B cell (primary cell): ENCODE measurements at regions not wholly inside any gene's neighbourhood (a gene's known extent, or its start where the extent isn't known, plus 50 kb on each side); places are given as distances from the start of the nearest gene placed in this dataset.

Experiments
- EZH2 ChIP-seq: IDR thresholded peaks from 2 replicates; pipeline ENCODE4 v1.6.1; 2012; ENCODE audit warnings: borderline replicate concordance, low read depth, mild to moderate bottlenecking, moderate library complexity, low read length; ENCODE audit not compliant: insufficient read depth, poor library complexity, severe bottlenecking
- TF ChIP-seq, protein P1 (sequence below): fragments of 200-600 bp; IDR thresholded peaks from one replicate; pipeline ENCODE4 v1.8.0; 2022; ENCODE audit warnings: antibody characterized with exemption, mild to moderate bottlenecking

GRCh38 chr9:712643-713042 is 128.9 kb upstream of the DMRT1 start:
- TF ChIP-seq, protein P1, sequence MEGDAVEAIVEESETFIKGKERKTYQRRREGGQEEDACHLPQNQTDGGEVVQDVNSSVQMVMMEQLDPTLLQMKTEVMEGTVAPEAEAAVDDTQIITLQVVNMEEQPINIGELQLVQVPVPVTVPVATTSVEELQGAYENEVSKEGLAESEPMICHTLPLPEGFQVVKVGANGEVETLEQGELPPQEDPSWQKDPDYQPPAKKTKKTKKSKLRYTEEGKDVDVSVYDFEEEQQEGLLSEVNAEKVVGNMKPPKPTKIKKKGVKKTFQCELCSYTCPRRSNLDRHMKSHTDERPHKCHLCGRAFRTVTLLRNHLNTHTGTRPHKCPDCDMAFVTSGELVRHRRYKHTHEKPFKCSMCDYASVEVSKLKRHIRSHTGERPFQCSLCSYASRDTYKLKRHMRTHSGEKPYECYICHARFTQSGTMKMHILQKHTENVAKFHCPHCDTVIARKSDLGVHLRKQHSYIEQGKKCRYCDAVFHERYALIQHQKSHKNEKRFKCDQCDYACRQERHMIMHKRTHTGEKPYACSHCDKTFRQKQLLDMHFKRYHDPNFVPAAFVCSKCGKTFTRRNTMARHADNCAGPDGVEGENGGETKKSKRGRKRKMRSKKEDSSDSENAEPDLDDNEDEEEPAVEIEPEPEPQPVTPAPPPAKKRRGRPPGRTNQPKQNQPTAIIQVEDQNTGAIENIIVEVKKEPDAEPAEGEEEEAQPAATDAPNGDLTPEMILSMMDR, result no peak
- TF ChIP-seq EZH2, result no peak
